ENCODE measurements at regions not wholly inside any gene's neighbourhood (a gene's known extent, or its start where the extent isn't known, plus 50 kb on each side); places are given as distances from the start of the nearest gene placed in this dataset.
A peak's percentile ranks its signal among the peaks of the same experiment; 100 is the strongest.

DNA sequence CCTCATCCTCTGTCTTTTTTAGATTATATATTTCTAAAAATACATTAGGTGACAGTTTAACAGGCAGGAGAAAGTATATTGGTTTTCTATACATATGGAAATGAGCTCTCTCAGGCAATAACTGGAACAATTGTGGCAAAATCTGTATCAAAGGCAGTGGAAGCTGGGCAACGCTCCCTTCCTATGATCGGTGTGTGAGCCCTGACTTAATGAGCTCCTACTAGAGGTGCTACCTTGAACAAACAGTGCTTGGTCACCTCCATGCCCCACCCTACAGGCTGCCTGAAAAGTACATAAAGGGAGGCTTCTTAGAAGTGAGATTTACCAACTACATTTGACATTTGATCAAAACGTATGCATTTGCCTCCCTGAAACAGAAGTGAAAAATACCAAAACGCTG is 185.3 kb downstream of the EFNB2 start:
- ATAC-seq (replicated peaks in 1 of 4) (no peak), DNase-seq (no peak)
- ChIA-PET CTCF (no interaction called here), POLR2A (no interaction called here)
- Histone ChIP-seq H3K4me1 (ENCODE audit: control insufficient read depth in 1 of 2, extremely low read depth in 1 of 2, insufficient read depth in 2 of 2, low read length in 2 of 2) (no peaks in the 10 kb centered on the region), H3K36me3 (ENCODE audit: control insufficient read depth in 2 of 2, extremely low read depth in 1 of 2, insufficient read depth in 1 of 2, low read length in 1 of 2) (no peaks in the 10 kb centered on the region), H3K9me3 (no peaks in the 10 kb centered on the region), H3K27me3 (replicated peaks in 1 of 2; ENCODE audit: control insufficient read depth in 2 of 2, extremely low read depth in 1 of 2, insufficient read depth in 2 of 2, low read length in 1 of 2) (peaks cover 0 to 11% of the 10 kb centered on the region in 2 experiments), H3K4me3 (ENCODE audit: control insufficient read depth in 1 of 2, extremely low read depth in 1 of 2, low read length in 1 of 2) (no peak overlapping the region), H3K27ac (ENCODE audit: low read length) (no peak overlapping the region)
- H3K4me3 Mint-ChIP-seq = no peak overlapping the region
- no peaks in the 10 kb centered on the region for H3K36me3 Mint-ChIP-seq
- H3K4me1 Mint-ChIP-seq = peaks cover 0 to 2% (median 0%) of the 10 kb centered on the region in 3 donors
- 76% methylated on average over 3 of the region's 4 CpGs for WGBS (ENCODE audit: insufficient coverage)
- peaks cover 14 to 27% of the 10 kb centered on the region in 2 donors for H3K27me3 Mint-ChIP-seq
- H3K9me3 Mint-ChIP-seq = no peaks in the 10 kb centered on the region
- H3K27ac Mint-ChIP-seq = no peak overlapping the region

DNA sequence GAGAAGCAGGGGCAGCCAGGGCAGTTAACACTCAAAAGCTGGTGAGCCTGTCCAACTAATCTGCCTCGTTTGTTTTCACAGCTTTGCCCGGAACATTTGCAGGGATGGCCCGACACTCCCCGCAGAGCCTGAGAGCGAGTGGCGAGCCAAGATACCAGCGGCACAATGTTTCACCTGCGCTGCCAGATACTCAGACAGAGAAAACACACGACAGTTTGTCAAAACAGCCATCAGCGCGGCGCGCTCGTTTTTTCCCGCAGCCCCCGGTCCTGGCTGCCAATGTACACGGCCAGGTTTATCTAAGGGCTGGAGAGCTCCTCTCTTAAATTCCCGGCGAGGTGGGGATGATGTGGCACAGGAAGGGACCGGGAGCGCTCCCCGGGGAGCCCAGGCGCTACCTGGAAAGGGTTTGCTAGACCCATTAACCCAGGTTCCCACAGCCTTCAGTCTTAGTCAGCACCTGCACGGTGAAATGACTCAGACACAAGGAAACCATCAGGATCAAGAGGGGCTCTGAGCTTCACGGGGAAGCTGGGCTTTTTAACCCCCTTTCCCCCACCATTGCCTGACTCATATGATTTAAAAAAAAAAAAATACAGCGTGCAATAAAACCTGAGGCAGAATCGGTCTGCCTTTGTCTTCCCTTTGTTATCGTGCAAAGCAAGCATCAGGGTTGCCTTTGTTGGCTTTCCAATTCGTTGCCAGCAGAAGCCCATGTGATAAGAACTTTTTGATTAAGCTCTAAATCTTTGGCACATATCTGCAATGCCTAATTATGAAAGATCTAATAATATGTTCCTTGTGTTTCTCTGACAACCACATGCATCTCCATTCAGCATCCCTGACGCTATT is 186.2 kb downstream of the EFNB2 start:
- 7% methylated on average over 27 of the region's 30 CpGs for WGBS (ENCODE audit: insufficient coverage)
- no peaks in the 10 kb centered on the region for H3K36me3 Mint-ChIP-seq
- H3K9me3 Mint-ChIP-seq = no peaks in the 10 kb centered on the region
- H3K27me3 Mint-ChIP-seq = peaks cover 14 to 27% of the 10 kb centered on the region in 2 donors
- no peak overlapping the region for H3K4me3 Mint-ChIP-seq
- peak overlapping the region in 1 of 2 donors; percentile 24 for H3K27ac Mint-ChIP-seq
- DNase-seq (no peak), ATAC-seq (replicated peaks in 1 of 4) (no peak)
- Histone ChIP-seq H3K36me3 (ENCODE audit: control insufficient read depth in 2 of 2, extremely low read depth in 1 of 2, insufficient read depth in 1 of 2, low read length in 1 of 2) (no peaks in the 10 kb centered on the region), H3K27ac (ENCODE audit: low read length) (no peak overlapping the region), H3K27me3 (replicated peaks in 1 of 2; ENCODE audit: control insufficient read depth in 2 of 2, extremely low read depth in 1 of 2, insufficient read depth in 2 of 2, low read length in 1 of 2) (peaks cover 0 to 11% of the 10 kb centered on the region in 2 experiments), H3K9me3 (no peaks in the 10 kb centered on the region), H3K4me3 (ENCODE audit: control insufficient read depth in 1 of 2, extremely low read depth in 1 of 2, low read length in 1 of 2) (no peak overlapping the region), H3K4me1 (ENCODE audit: control insufficient read depth in 1 of 2, extremely low read depth in 1 of 2, insufficient read depth in 2 of 2, low read length in 2 of 2) (no peaks in the 10 kb centered on the region)
- ChIA-PET CTCF (no interaction called here), POLR2A (no interaction called here)
- H3K4me1 Mint-ChIP-seq = peaks cover 0 to 2% (median 0%) of the 10 kb centered on the region in 3 donors

DNA sequence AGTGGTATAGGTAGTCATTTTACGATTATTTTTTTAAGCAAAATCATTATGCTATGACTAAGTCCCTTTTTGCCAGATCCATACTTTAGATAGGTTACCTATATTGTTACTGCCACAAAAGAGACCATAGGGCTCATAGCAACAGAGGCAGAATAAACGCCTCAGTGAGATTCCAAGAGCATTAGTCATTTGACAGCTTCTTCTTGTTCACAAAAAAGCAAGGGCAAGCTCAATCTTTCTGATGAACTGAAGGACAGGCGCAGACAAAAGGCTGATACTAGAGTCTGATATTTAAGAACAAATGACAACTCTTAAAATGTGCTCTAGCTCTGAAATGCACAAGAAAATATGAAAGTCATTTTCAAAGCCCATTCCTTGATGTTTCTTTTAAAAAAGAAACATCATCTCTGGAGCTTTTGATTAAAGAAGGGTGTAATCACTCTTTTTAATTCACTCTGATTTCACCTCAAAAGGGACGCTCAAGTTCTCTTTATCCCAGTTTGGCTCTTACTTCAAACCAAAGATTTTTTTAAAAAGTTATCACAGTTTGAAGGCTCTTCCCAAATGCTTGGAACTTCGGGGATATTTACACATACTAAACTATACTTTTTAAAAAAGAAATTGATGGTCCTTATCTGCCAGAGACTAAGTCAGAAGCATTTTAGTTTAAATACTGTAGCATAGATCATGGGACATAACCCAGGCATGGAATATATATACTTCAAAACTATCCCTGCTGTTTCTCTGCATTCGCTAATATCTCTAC is 187.2 kb downstream of the EFNB2 start:
- Mint-ChIP-seq H3K9me3 (no peaks in the 10 kb centered on the region), H3K4me1 (peaks cover 0 to 2% (median 0%) of the 10 kb centered on the region in 3 donors), H3K4me3 (no peak overlapping the region), H3K27me3 (peaks cover 14 to 27% of the 10 kb centered on the region in 2 donors), H3K36me3 (no peaks in the 10 kb centered on the region), H3K27ac (no peak overlapping the region)
- H3K4me1 ChIP-seq (ENCODE audit: control insufficient read depth in 1 of 2, extremely low read depth in 1 of 2, insufficient read depth in 2 of 2, low read length in 2 of 2) = no peaks in the 10 kb centered on the region
- no peaks in the 10 kb centered on the region for H3K9me3 ChIP-seq
- no peaks in the 10 kb centered on the region for H3K36me3 ChIP-seq (ENCODE audit: control insufficient read depth in 2 of 2, extremely low read depth in 1 of 2, insufficient read depth in 1 of 2, low read length in 1 of 2)
- CTCF ChIA-PET = interaction anchor here in 1 of 2 donors (0.6 kb wide), 1 partner anchor 190 kb away, joined by 3 read pairs; no protein-coding TSS in a partner anchor
- DNase-seq (no peak), ATAC-seq (replicated peaks in 1 of 4) (no peak)
- POLR2A ChIA-PET = no interaction called here
- peaks cover 0 to 11% of the 10 kb centered on the region in 2 experiments for H3K27me3 ChIP-seq (replicated peaks in 1 of 2; ENCODE audit: control insufficient read depth in 2 of 2, extremely low read depth in 1 of 2, insufficient read depth in 2 of 2, low read length in 1 of 2)
- WGBS (ENCODE audit: insufficient coverage) = 50% methylated on average over 1 of the region's 6 CpGs
- H3K4me3 ChIP-seq (ENCODE audit: control insufficient read depth in 1 of 2, extremely low read depth in 1 of 2, low read length in 1 of 2) = no peak overlapping the region
- H3K27ac ChIP-seq (ENCODE audit: low read length) = no peak overlapping the region

DNA sequence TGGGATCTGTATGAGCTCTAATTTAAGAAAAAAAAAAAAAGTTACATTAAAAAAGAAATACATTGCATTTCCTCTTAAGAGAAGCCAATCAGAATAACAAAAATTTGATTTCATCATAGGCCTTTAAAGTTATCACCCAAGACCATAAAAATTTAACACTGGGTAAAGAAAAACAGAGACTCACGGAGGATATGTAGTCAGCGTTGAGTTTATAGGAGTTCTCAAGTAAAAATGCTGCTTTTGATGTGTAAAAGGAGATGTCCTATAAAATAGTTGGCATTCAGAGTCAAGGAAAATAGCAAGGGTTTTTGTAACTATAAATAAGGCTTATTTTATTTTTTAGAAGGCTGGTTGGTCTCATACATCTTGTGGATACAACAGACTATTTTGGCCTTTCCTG is 191.1 kb downstream of the EFNB2 start:
- Mint-ChIP-seq H3K9me3 (peaks cover 10 to 19% (median 12%) of the 10 kb centered on the region in 3 donors), H3K27ac (no peak overlapping the region), H3K36me3 (no peaks in the 10 kb centered on the region), H3K4me3 (no peak overlapping the region), H3K4me1 (peaks cover 0 to 2% (median 0%) of the 10 kb centered on the region in 3 donors), H3K27me3 (peaks cover 14% of the 10 kb centered on the region in 2 donors)
- DNase-seq (no peak), ATAC-seq (replicated peaks in 1 of 4) (no peak)
- ChIA-PET CTCF (no interaction called here), POLR2A (no interaction called here)
- no peak overlapping the region for H3K4me3 ChIP-seq (ENCODE audit: control insufficient read depth in 1 of 2, extremely low read depth in 1 of 2, low read length in 1 of 2)
- H3K27me3 ChIP-seq (replicated peaks in 1 of 2; ENCODE audit: control insufficient read depth in 2 of 2, extremely low read depth in 1 of 2, insufficient read depth in 2 of 2, low read length in 1 of 2) = peaks cover 0 to 8% of the 10 kb centered on the region in 2 experiments
- peaks cover 3% of the 10 kb centered on the region for H3K9me3 ChIP-seq
- no peak overlapping the region for H3K27ac ChIP-seq (ENCODE audit: low read length)
- no peaks in the 10 kb centered on the region for H3K4me1 ChIP-seq (ENCODE audit: control insufficient read depth in 1 of 2, extremely low read depth in 1 of 2, insufficient read depth in 2 of 2, low read length in 2 of 2)
- no peaks in the 10 kb centered on the region for H3K36me3 ChIP-seq (ENCODE audit: control insufficient read depth in 2 of 2, extremely low read depth in 1 of 2, insufficient read depth in 1 of 2, low read length in 1 of 2)
- WGBS (ENCODE audit: insufficient coverage) = 70% methylated on average over 2 of the region's 2 CpGs

DNA sequence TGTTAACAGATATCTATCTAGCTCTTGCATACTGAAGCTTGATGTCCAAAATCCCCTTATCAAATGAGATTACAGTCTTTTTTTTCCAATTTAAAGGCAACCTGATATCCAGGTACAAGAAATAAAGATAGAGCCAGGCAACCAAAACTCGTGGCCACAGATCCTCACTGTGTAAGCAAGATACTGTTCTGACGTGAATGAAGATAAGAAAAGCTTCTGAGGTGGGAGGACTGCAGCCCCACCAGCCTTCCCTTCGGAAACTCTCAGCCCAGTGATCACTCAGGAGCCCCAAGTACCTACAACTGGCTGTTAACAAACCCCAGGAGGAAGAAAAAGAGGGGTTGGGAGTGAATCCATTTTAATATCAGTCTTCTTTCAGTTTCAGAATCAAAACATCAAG is 191.6 kb downstream of the EFNB2 start:
- Histone ChIP-seq H3K27me3 (replicated peaks in 1 of 2; ENCODE audit: control insufficient read depth in 2 of 2, extremely low read depth in 1 of 2, insufficient read depth in 2 of 2, low read length in 1 of 2) (peaks cover 0 to 3% of the 10 kb centered on the region in 2 experiments), H3K9me3 (peaks cover 3% of the 10 kb centered on the region), H3K4me3 (ENCODE audit: control insufficient read depth in 1 of 2, extremely low read depth in 1 of 2, low read length in 1 of 2) (no peak overlapping the region), H3K36me3 (ENCODE audit: control insufficient read depth in 2 of 2, extremely low read depth in 1 of 2, insufficient read depth in 1 of 2, low read length in 1 of 2) (no peaks in the 10 kb centered on the region), H3K4me1 (ENCODE audit: control insufficient read depth in 1 of 2, extremely low read depth in 1 of 2, insufficient read depth in 2 of 2, low read length in 2 of 2) (no peaks in the 10 kb centered on the region), H3K27ac (ENCODE audit: low read length) (no peak overlapping the region)
- no peak overlapping the region for H3K27ac Mint-ChIP-seq
- peaks cover 11 to 14% of the 10 kb centered on the region in 2 donors for H3K27me3 Mint-ChIP-seq
- no peak overlapping the region for H3K4me3 Mint-ChIP-seq
- H3K9me3 Mint-ChIP-seq = peaks cover 13 to 24% (median 17%) of the 10 kb centered on the region in 3 donors
- no peak for ATAC-seq (replicated peaks in 1 of 4)
- H3K36me3 Mint-ChIP-seq = no peaks in the 10 kb centered on the region
- DNase-seq = no peak
- no CpG with 5 or more reads among the region's 3 CpGs for WGBS (ENCODE audit: insufficient coverage)
- POLR2A ChIA-PET = no interaction called here
- H3K4me1 Mint-ChIP-seq = no peaks in the 10 kb centered on the region
- CTCF ChIA-PET = no interaction called here

DNA sequence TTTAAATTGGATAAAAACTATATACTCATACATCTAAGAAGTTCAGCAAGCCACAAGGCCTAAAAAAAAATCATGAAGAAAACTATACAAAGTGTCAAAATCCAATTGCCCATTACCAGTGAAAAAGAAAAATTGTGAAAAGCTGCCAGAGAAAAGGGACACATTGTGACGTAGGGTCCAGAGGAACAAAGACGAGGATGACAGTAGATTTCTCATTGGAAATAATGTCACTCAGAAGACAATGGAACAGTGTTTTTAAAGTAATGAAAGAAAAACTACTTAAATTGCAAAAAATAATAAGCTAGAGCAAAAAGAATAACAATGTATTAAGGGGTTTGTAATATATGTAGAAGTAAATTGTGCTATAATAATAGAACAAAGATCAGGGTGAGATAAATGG is 195.2 kb downstream of the EFNB2 start:
- Histone ChIP-seq H3K4me1 (ENCODE audit: control insufficient read depth in 1 of 2, extremely low read depth in 1 of 2, insufficient read depth in 2 of 2, low read length in 2 of 2) (no peaks in the 10 kb centered on the region), H3K27ac (ENCODE audit: low read length) (no peak overlapping the region), H3K9me3 (peaks cover 3% of the 10 kb centered on the region), H3K27me3 (replicated peaks in 1 of 2; ENCODE audit: control insufficient read depth in 2 of 2, extremely low read depth in 1 of 2, insufficient read depth in 2 of 2, low read length in 1 of 2) (no peaks in the 10 kb centered on the region), H3K36me3 (ENCODE audit: control insufficient read depth in 2 of 2, extremely low read depth in 1 of 2, insufficient read depth in 1 of 2, low read length in 1 of 2) (no peaks in the 10 kb centered on the region), H3K4me3 (ENCODE audit: control insufficient read depth in 1 of 2, extremely low read depth in 1 of 2, low read length in 1 of 2) (no peak overlapping the region)
- peaks cover 6 to 10% of the 10 kb centered on the region in 2 donors for H3K27me3 Mint-ChIP-seq
- no peak for DNase-seq
- H3K4me3 Mint-ChIP-seq = no peak overlapping the region
- no peak for ATAC-seq (replicated peaks in 1 of 4)
- no CpG with 5 or more reads among the region's 2 CpGs for WGBS (ENCODE audit: insufficient coverage)
- CTCF ChIA-PET = no interaction called here
- no peaks in the 10 kb centered on the region for H3K4me1 Mint-ChIP-seq
- H3K36me3 Mint-ChIP-seq = no peaks in the 10 kb centered on the region
- H3K9me3 Mint-ChIP-seq = peaks cover 19 to 28% (median 20%) of the 10 kb centered on the region in 3 donors
- no peak overlapping the region for H3K27ac Mint-ChIP-seq
- POLR2A ChIA-PET = no interaction called here
